ENCODE measurements at regions not wholly inside any gene's neighbourhood (a gene's known extent, or its start where the extent isn't known, plus 50 kb on each side); places are given as distances from the start of the nearest gene placed in this dataset.

DNA sequence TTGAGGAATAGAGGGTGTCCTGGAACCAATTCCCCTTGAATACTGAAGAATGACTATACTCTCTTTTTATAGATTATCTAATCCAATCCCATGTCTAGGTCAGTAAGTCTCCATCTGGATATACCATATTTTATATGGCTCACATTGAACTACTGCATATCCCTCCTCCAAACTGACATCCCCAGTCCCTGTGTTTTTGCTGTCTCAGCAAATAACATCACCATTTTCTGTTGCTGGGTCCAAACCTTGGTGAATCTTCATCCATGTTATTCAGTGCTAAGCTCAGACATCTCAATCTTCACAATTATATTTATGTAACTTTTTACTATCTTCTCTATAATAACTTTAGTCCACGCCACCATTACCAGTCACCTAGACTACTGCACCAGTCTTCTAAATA, 269.6 kb upstream of the CNTNAP4 start:
- Histone ChIP-seq H3K36me3 (ENCODE audit: control insufficient read depth, insufficient read depth, low read length, severe bottlenecking) (no peaks in the 10 kb centered on the region), H3K4me3 (ENCODE audit: low read length) (no peak overlapping the region), H3K9me3 (ENCODE audit: control insufficient read depth, low read length) (no peaks in the 10 kb centered on the region), H3K27me3 (replicated peaks; ENCODE audit: control insufficient read depth, insufficient read depth, low read length) (no peaks in the 10 kb centered on the region), H3K4me1 (ENCODE audit: control insufficient read depth, insufficient read depth, low read length) (peaks cover 6% of the 10 kb centered on the region), H3K9ac (ENCODE audit: low read length) (no peak overlapping the region)
- DNase-seq (ENCODE audit: low read depth): no peak

DNA sequence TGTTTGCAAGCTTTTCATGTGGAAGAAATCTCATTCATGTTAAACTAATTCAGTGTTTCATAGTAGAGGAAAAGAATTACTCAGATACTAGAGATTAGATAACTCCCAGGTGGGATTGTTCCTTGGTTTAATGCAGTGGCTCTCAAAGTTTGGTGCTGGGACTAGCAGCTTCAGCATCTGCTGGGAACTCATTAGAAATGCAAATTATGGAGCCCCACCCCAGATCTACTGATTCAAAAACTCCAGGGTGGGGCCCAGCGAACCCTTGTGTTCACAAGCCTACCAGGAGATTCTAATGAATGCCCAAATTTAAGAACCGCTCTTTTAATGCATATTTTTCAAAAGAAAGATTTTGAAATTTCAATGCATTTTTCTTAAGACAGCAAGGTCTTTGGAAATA, 253.4 kb upstream of the CNTNAP4 start:
- H3K9me3 ChIP-seq (ENCODE audit: control insufficient read depth, low read length): no peaks in the 10 kb centered on the region
- H3K9ac ChIP-seq (ENCODE audit: low read length): no peak overlapping the region
- no peaks in the 10 kb centered on the region for H3K36me3 ChIP-seq (ENCODE audit: control insufficient read depth, insufficient read depth, low read length, severe bottlenecking)
- no peaks in the 10 kb centered on the region for H3K27me3 ChIP-seq (replicated peaks; ENCODE audit: control insufficient read depth, insufficient read depth, low read length)
- H3K4me3 ChIP-seq (ENCODE audit: low read length): no peak overlapping the region
- no peak for DNase-seq (ENCODE audit: low read depth)
- no peaks in the 10 kb centered on the region for H3K4me1 ChIP-seq (ENCODE audit: control insufficient read depth, insufficient read depth, low read length)

DNA sequence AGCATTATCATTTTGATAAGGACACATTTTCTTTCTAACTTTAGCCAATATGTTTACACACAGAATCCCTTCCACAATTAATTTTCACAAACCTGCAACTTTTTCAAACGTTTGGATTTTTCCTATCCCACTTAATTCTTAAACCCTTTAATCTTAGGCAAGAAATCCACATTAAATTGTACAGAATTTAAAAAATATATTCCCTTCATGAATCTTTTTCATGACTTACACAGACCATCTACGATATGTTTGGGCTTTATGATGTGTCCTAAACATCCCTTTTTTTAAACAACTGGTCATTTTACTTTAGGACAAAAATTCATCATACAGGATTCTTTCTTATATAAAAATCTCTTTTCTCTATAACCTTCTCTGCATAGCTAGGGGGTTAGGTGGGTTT, 241.5 kb upstream of the CNTNAP4 start:
- no peaks in the 10 kb centered on the region for H3K27me3 ChIP-seq (replicated peaks; ENCODE audit: control insufficient read depth, insufficient read depth, low read length)
- no peak overlapping the region for H3K9ac ChIP-seq (ENCODE audit: low read length)

DNA sequence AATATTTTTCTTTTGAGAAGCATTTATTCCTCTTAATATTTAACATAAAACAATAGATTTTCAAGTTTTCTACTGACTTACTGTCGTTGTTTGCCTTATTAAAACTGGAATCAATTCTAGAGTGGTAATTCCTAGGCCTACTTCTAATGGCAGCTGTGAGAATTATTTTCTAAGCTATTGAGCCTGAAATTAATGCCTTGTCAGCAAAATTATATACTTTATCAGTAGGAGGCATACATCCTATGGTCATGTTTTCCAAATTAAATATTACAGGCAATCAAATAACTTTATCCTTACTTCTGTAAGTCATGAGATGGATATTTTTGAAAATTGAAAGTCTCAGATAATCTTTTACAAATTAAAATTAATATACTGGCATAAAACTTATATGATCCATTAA, 239.1 kb upstream of the CNTNAP4 start:
- H3K4me1 ChIP-seq (ENCODE audit: control insufficient read depth, insufficient read depth, low read length): no peaks in the 10 kb centered on the region
- peaks cover 16% of the 10 kb centered on the region for H3K9me3 ChIP-seq (ENCODE audit: control insufficient read depth, low read length)
- no peaks in the 10 kb centered on the region for H3K36me3 ChIP-seq (ENCODE audit: control insufficient read depth, insufficient read depth, low read length, severe bottlenecking)
- H3K9ac ChIP-seq (ENCODE audit: low read length): no peak overlapping the region
- DNase-seq (ENCODE audit: low read depth): no peak
- H3K4me3 ChIP-seq (ENCODE audit: low read length): no peak overlapping the region
- H3K27me3 ChIP-seq (replicated peaks; ENCODE audit: control insufficient read depth, insufficient read depth, low read length): no peaks in the 10 kb centered on the region

More for the DNA sequence above, 241.5 kb upstream of the CNTNAP4 start:
- H3K36me3 ChIP-seq (ENCODE audit: control insufficient read depth, insufficient read depth, low read length, severe bottlenecking): no peaks in the 10 kb centered on the region
- no peak overlapping the region for H3K4me3 ChIP-seq (ENCODE audit: low read length)
- peaks cover 16% of the 10 kb centered on the region for H3K9me3 ChIP-seq (ENCODE audit: control insufficient read depth, low read length)
- H3K4me1 ChIP-seq (ENCODE audit: control insufficient read depth, insufficient read depth, low read length): no peaks in the 10 kb centered on the region
- DNase-seq (ENCODE audit: low read depth): no peak

DNA sequence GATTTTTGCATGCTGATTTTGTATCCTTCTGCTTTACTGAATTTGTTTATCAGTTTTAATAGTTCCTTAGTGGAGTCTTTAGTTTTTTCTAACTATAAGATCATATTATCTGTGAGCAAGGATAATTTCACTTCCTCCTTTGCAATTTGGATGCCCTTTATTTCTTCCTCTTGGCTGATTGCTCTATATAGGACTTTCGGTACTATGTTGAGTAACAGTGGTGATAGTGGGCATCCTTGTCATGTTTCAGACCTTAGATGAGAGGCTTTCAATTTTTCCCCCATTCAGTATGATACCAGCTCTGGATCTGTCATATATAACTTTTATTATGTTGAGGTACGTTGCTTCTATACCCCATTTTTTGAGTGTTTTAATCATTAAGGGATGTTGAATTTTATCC, 224.5 kb upstream of the CNTNAP4 start:
- Histone ChIP-seq H3K36me3 (ENCODE audit: control insufficient read depth, insufficient read depth, low read length, severe bottlenecking) (no peaks in the 10 kb centered on the region), H3K4me1 (ENCODE audit: control insufficient read depth, insufficient read depth, low read length) (no peaks in the 10 kb centered on the region)

GRCh38 chr16:76059186-76059585, 218.0 kb upstream of the CNTNAP4 start:
- H3K27me3 ChIP-seq (replicated peaks; ENCODE audit: control insufficient read depth, insufficient read depth, low read length): no peaks in the 10 kb centered on the region
- no peaks in the 10 kb centered on the region for H3K9me3 ChIP-seq (ENCODE audit: control insufficient read depth, low read length)
- H3K4me1 ChIP-seq (ENCODE audit: control insufficient read depth, insufficient read depth, low read length): no peaks in the 10 kb centered on the region
- H3K36me3 ChIP-seq (ENCODE audit: control insufficient read depth, insufficient read depth, low read length, severe bottlenecking): no peaks in the 10 kb centered on the region
- no peak overlapping the region for H3K4me3 ChIP-seq (ENCODE audit: low read length)
- DNase-seq (ENCODE audit: low read depth): no peak
- H3K9ac ChIP-seq (ENCODE audit: low read length): no peak overlapping the region

More for the DNA sequence above, 224.5 kb upstream of the CNTNAP4 start:
- no peaks in the 10 kb centered on the region for H3K27me3 ChIP-seq (replicated peaks; ENCODE audit: control insufficient read depth, insufficient read depth, low read length)
- DNase-seq (ENCODE audit: low read depth): no peak
- no peak overlapping the region for H3K9ac ChIP-seq (ENCODE audit: low read length)
- H3K9me3 ChIP-seq (ENCODE audit: control insufficient read depth, low read length): peaks cover 12% of the 10 kb centered on the region
- no peak overlapping the region for H3K4me3 ChIP-seq (ENCODE audit: low read length)

- DNase-seq (ENCODE audit: low read depth): no peak
Measured at GRCh38 chr16:76059701-76060100, 217.5 kb upstream of the CNTNAP4 start.

DNA sequence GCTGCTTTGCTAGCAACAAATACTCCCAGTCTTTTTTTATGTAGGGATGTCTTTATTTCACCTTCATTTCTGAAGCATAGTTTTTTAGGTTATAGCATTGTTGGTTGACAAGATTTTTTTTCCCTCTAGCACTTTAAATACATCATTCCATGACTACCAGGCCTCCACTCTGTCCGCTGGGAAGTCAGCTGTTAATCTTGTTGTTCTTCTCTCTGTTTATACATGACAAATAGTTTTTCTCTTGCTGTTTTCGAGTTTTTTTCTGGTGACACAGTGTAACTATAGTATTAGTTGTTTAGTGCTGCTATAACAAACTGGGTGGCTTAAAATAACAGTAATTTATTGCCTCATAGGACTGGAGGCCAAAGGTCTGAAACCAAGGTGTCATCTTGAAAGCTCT, 205.5 kb upstream of the CNTNAP4 start:
- no peak for DNase-seq (ENCODE audit: low read depth)
- Histone ChIP-seq H3K36me3 (ENCODE audit: control insufficient read depth, insufficient read depth, low read length, severe bottlenecking) (no peaks in the 10 kb centered on the region), H3K4me3 (ENCODE audit: low read length) (no peak overlapping the region), H3K9me3 (ENCODE audit: control insufficient read depth, low read length) (peaks cover 7% of the 10 kb centered on the region), H3K27me3 (replicated peaks; ENCODE audit: control insufficient read depth, insufficient read depth, low read length) (no peaks in the 10 kb centered on the region), H3K4me1 (ENCODE audit: control insufficient read depth, insufficient read depth, low read length) (no peaks in the 10 kb centered on the region), H3K9ac (ENCODE audit: low read length) (no peak overlapping the region)

More at GRCh38 chr16:76059701-76060100, 217.5 kb upstream of the CNTNAP4 start:
- no peaks in the 10 kb centered on the region for H3K27me3 ChIP-seq (replicated peaks; ENCODE audit: control insufficient read depth, insufficient read depth, low read length)
- no peak overlapping the region for H3K4me3 ChIP-seq (ENCODE audit: low read length)
- no peak overlapping the region for H3K9ac ChIP-seq (ENCODE audit: low read length)
- H3K36me3 ChIP-seq (ENCODE audit: control insufficient read depth, insufficient read depth, low read length, severe bottlenecking): no peaks in the 10 kb centered on the region
- H3K4me1 ChIP-seq (ENCODE audit: control insufficient read depth, insufficient read depth, low read length): no peaks in the 10 kb centered on the region
- no peaks in the 10 kb centered on the region for H3K9me3 ChIP-seq (ENCODE audit: control insufficient read depth, low read length)

DNA sequence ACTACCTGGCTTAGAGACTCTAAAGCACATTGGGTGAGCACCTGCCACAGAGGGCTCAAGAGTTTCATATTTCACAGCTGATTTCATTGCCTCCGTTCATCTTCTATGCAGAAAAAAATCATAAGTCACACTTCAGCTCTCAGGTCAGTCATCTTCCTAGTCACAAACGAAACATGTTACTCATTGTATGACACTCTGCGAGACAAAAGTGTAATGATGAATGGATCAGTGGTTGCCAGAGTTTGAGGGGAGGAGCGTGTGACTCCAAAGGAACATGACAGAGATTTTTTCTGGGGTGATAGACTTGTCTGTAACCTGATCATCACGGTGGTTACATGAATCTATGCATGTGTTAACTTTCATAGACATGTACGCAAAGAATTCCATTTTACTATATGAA, 195.2 kb upstream of the CNTNAP4 start:
- no peaks in the 10 kb centered on the region for H3K27me3 ChIP-seq (replicated peaks; ENCODE audit: control insufficient read depth, insufficient read depth, low read length)
- no peak overlapping the region for H3K9ac ChIP-seq (ENCODE audit: low read length)
- no peak for DNase-seq (ENCODE audit: low read depth)
- H3K4me3 ChIP-seq (ENCODE audit: low read length): no peak overlapping the region
- H3K36me3 ChIP-seq (ENCODE audit: control insufficient read depth, insufficient read depth, low read length, severe bottlenecking): no peaks in the 10 kb centered on the region
- no peaks in the 10 kb centered on the region for H3K4me1 ChIP-seq (ENCODE audit: control insufficient read depth, insufficient read depth, low read length)
- no peaks in the 10 kb centered on the region for H3K9me3 ChIP-seq (ENCODE audit: control insufficient read depth, low read length)

GRCh38 chr16:76106647-76107046, 170.6 kb upstream of the CNTNAP4 start:
- Histone ChIP-seq H3K36me3 (ENCODE audit: control insufficient read depth, insufficient read depth, low read length, severe bottlenecking) (no peaks in the 10 kb centered on the region), H3K27me3 (replicated peaks; ENCODE audit: control insufficient read depth, insufficient read depth, low read length) (no peaks in the 10 kb centered on the region), H3K4me3 (ENCODE audit: low read length) (no peak overlapping the region), H3K9me3 (ENCODE audit: control insufficient read depth, low read length) (peaks cover 20% of the 10 kb centered on the region), H3K9ac (ENCODE audit: low read length) (no peak overlapping the region), H3K4me1 (ENCODE audit: control insufficient read depth, insufficient read depth, low read length) (no peaks in the 10 kb centered on the region)
- no peak for DNase-seq (ENCODE audit: low read depth)

DNA sequence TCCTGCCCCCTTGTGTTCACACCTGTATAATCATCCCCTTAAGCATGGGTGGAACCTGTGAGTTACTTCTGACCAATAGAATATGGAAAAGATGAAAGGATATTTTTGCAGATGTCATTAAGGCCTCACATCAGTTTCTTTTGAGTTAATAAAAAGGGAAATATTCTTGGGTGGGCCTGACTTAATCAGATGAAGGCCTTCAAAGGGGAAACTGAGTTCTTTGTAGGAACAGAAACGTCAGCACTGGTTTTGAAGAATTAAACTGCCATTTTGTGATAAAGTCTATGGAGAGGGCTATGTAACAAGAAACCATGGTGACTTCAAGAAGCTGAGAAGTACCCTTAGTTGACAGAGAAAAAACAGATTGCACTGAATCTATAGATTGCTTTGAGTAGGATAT, 168.7 kb upstream of the CNTNAP4 start:
- DNase-seq (ENCODE audit: low read depth): no peak
- Histone ChIP-seq H3K27me3 (replicated peaks; ENCODE audit: control insufficient read depth, insufficient read depth, low read length) (no peaks in the 10 kb centered on the region), H3K9ac (ENCODE audit: low read length) (no peak overlapping the region), H3K36me3 (ENCODE audit: control insufficient read depth, insufficient read depth, low read length, severe bottlenecking) (no peaks in the 10 kb centered on the region), H3K4me3 (ENCODE audit: low read length) (no peak overlapping the region), H3K9me3 (ENCODE audit: control insufficient read depth, low read length) (peaks cover 3% of the 10 kb centered on the region), H3K4me1 (ENCODE audit: control insufficient read depth, insufficient read depth, low read length) (no peaks in the 10 kb centered on the region)

DNA sequence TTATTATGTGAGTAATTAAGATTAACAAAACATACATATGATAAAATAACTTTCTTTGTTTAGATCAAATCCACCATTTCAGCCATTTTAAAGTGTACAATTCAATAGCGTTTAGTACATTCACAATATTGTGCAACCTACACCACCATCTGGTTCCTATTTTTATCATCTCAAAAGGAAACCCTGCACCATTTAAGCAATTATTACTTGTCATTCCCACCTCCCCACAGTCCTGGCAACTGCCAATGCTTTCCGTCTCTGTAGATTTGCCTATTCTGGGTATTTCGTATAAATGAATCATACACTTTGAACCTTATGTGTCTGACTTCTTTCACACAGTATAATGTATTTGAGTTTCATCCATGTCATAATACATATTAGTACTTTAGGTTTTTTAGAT, 162.5 kb upstream of the CNTNAP4 start:
- Histone ChIP-seq H3K9ac (ENCODE audit: low read length) (no peak overlapping the region), H3K4me3 (ENCODE audit: low read length) (peak overlapping the region; percentile 13), H3K27me3 (replicated peaks; ENCODE audit: control insufficient read depth, insufficient read depth, low read length) (no peaks in the 10 kb centered on the region), H3K36me3 (ENCODE audit: control insufficient read depth, insufficient read depth, low read length, severe bottlenecking) (no peaks in the 10 kb centered on the region), H3K9me3 (ENCODE audit: control insufficient read depth, low read length) (peaks cover 2% of the 10 kb centered on the region), H3K4me1 (ENCODE audit: control insufficient read depth, insufficient read depth, low read length) (peaks cover 6% of the 10 kb centered on the region)
- DNase-seq (ENCODE audit: low read depth): peak; percentile 4
